GM19463 (cell line): ENCODE measurements at regions not wholly inside any gene's neighbourhood (a gene's known extent, or its start where the extent isn't known, plus 50 kb on each side); places are given as distances from the start of the nearest gene placed in this dataset.
"Not testable (repeated sequence)": the region's sequence is repeated elsewhere in the genome, so short reads cannot be mapped to it uniquely, and the experiment has no call there.

Source experiments
- ATAC-seq: cut with Tn5 transposase; IDR thresholded peaks from one replicate; pipeline ENCODE4 v1.9.1; 2021; ENCODE audit warnings: mild to moderate bottlenecking, moderate library complexity; ENCODE audit not compliant: unreplicated experiment

DNA sequence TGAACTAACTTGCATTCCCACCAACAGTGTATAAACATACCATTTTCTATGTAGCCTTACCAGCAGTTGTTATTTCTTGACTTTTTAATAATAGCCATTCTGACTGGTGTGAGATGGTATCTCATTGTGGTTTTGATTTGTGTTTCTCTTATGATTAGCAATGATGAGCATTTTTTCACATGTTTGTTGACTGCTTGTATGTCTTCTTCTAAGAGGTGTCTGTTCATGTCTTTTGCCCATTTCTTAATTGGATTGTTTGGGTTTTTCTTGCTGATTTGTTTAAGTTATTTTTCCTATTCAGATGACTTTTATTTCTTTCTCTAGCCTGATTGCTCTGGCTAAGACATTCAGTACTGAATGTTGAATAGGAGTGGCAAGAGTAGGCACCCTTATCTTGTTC, 230.3 kb downstream of the DAD1 start:
- no peak for ATAC-seq

DNA sequence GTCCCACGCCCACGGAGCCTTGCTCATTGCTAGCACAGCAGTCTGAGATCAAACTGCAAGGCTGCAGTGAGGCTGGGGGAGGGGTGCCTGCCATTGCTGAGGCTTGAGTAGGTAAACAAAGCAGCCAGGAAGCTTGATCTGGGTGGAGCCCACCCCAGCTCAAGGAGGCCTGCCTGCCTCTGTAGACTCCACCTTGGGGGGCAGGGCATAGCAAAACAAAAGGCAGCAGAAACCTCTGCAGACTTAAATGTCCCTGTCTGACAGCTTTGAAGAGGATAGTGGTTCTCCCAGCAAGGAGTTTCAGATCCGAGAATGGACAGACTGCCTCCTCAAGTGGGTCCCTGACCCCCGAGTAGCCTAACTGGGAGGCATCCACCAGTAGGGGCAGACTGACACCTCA, 239.7 kb downstream of the DAD1 start:
- ATAC-seq, result not testable (repeated sequence)

DNA sequence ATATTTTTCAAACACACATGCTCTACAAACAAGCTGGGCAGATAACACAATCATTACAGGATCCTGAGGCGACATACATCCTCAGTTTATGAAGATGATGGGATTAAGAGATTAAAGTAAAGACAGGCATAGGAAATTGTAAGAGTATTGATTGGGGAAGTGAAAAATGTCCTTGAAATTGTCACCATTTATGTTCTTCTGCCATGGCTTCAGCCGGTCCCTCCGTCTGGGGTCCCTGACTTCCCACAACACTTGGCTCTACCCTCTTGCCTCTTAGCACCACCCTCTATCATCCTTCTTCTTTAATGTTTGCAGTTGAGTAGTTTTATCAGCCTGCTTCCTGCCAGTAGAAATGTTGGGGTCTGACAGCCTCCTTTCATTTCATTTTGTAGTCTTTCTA, 244.4 kb downstream of the DAD1 start:
- no peak for ATAC-seq

DNA sequence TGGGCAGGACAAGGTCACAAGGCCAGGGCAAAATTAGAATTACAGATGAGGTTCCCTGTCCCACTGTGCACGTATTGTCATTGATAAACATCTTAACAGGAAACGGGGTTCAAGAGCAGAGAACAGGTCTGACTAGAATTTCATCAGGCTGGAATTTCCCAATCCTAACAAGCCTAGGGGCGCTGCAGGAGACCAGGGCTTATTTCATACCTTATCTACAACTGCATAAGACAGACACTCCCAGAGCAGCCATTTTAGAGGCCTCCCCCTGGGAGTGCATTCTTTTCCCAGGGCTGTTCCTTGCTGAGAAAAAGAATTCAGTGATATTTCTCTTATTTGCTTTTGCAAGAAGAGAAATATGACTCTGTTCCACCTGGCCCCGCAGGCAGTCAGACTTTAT, 244.8 kb downstream of the DAD1 start:
- ATAC-seq, result not testable (repeated sequence)

DNA sequence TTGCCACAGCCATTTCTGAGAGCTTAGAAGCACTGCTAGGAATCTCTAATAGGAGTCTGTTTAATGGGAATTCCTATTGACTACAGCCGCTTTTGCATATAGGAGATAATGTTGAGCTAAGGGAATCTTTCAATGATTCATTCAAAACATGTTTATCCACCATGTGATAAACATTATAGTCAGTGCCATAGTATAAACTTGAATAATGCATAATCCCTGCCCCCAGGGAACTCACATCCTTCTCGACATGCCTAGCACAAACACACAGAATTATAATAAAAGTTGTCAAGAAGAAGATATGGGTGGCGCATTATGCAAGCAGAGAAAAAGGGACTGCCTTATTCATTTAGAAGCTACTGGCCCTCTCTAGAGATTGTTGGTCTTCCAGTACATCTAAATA, 248.0 kb downstream of the DAD1 start:
- no peak for ATAC-seq

DNA sequence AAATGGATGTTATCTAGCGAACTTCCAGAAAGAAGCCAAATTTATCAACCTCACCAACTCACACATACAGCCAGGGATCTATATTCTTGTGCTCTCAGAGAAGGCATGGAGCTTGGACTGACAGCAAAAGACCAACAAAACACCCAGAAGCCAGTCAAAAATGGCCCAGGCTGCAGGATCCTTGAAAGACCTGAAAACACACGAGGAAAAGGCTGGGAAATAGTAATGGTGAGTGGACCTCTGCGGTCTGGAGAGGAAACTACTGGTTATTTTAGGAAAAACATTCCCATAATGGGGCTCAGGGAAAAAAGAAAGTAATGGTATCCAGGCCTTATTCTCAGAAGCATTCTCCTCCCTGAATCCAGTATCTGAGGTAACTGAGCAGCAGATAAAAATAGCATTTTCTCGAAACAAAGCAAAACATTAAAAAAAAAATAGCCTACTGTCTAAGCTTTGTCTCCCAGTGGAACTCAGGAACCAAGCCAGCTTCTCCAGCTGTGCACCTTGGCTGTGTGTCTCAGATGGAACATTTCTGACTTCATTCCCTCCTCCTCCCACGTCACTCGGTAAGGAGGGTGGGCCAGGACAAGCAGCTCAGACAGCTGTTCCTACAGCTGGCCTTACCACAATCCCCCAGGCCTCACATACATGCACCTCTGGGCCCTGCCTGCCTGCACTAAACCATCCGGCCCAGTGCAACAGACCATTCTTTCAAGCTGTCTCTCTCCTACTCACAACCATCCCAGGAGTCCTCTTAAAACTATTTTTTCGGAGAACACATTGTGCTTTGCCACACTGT, 249.9 kb downstream of the DAD1 start:
- no peak for ATAC-seq

DNA sequence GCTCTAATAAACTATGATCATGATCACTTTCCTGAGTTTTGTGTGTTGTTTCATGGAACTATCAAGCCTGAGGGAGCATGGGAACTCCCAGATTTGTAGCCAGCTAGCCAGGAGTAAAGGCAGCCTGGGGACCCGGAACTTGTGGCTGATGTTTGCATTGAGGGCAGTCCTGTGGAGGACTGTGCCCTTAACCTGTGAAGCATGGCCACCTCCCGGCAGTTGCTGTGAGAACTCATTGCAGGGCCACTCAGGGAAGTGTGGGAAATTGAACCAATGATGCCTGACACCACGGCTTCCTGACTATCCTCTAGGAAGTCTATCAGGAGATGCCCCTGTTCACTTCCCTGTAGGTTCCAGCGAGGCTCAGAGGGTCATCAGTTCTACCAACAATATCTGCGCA, 250.6 kb downstream of the DAD1 start:
- ATAC-seq, result no peak

DNA sequence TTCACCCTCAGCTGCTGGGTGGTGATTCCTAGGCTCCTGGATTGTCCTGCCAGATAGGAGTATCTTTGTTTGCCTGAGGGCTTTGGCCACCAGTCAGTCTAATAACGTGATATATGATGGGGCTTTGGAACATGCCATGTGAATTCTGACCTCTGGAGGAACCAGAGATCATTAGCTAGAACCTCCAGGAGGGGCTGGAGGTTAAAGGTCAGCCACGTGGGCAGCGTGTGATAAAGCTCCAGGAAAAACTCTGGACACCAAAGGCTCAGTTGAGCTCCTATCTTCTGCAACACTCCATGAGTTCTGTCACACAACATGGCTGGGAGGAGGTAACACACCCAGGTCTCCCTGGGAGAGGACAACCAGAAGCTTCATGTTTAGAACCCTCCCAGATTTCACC, 251.1 kb downstream of the DAD1 start:
- ATAC-seq, result no peak

DNA sequence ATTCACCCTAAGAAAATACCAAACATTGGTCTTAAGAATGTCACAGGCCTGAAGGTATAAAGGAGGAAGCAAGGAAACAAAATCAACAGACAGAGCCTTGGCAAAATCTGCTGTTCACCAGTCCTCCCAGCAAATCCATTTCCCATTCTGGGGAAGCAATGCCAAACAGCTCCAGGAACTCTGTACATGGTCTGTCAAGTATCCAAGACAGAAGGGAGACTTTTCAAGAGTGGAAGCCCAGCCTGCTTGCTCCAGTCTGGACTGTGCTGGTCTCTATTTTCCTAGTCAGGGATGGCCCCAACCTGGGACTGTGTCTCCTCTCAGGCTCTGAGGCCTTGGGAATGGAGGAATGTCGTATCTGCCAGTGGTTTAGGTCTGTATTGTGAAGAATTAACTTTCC, 251.5 kb downstream of the DAD1 start:
- no peak for ATAC-seq

DNA sequence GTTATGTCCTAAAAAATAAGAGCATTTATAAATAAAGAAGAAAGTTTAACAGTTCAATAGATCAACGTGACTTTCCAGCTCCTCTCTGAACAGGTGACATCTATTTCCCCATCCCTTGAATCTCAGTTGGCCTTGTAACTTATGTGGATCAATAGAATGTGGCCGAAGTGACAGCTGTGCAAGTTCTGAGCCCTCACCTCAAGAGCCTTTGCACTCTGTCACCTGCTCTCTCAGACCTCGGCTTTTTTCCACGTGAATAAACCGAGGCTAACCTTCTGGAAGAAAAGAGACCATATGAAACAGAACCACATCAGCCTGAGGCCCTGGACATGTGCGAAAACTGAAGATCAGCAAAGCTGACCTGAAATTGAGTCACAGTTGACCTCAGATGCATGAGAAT, 253.0 kb downstream of the DAD1 start:
- no peak for ATAC-seq

DNA sequence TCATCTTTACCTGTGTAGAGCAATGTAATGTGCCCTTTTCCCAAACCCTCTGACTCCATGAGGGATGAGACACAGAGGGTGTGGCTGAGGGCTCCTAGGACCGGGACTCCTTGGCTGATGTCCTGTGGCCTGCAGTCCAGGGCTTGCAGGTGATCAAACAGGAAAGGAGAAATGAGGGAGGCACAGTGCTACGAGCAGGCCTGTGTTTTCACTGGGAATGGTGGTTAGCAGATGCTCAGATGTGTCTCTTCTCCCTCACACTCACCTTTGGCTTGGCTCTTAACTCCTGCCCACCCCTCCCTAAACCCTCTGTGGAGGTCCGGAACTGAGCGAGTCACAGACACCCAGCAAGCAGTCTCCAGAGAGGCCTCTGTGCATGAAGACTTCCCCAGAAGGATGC, 254.4 kb downstream of the DAD1 start:
- ATAC-seq, result no peak

DNA sequence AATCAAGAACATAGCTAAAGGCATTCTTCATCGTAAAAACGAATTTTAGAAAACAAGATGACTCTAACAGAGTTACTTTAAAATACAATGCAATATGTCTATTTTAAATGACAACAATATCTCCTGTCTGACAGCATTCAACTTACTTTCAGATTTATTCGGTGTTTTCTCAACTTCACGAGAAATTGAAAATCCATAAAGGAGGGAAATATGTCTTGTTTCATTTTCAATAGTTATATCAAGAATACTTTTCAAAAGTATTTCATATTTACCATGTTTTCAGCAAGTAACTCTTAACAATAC, 254.8 kb downstream of the DAD1 start:
- no peak for ATAC-seq

DNA sequence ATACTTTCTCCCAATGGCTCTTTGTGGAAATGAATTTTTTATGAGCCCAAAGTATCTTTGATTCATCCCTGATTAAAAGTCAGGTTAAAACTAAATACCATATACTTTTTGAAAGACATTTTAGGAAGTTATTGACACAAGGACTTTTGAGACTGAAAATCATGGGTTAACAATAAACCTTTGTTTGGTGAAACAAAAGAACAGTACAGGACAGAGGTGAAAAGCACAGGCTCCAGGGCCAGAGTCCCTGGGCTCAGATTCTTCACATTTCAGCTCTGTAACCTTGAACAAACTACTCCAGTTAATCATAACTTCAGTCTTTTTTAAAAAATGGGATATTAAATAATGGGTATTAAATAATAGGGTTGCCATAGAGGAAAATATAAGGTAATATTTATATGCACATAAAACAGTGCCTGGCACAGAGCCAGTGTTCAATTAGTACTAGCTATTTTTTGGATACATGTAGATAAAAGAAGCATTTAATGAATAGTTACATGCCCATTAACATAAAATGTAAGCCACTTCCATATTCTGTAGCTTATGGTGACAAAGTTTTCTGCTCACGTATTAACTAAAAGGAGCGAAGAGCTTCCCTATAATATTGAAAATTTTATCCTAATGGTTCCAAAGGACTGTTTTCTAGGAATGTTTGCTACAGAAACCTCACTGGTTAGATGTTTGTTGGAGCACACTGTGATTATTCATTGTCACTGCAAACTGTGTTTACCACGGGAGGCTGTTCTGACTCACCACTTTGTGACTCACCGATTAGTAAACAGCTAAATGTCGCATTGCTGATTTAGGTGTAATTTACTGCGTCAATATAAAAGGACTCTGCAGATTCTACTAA, 255.4 kb downstream of the DAD1 start:
- ATAC-seq, result peak; percentile 47

DNA sequence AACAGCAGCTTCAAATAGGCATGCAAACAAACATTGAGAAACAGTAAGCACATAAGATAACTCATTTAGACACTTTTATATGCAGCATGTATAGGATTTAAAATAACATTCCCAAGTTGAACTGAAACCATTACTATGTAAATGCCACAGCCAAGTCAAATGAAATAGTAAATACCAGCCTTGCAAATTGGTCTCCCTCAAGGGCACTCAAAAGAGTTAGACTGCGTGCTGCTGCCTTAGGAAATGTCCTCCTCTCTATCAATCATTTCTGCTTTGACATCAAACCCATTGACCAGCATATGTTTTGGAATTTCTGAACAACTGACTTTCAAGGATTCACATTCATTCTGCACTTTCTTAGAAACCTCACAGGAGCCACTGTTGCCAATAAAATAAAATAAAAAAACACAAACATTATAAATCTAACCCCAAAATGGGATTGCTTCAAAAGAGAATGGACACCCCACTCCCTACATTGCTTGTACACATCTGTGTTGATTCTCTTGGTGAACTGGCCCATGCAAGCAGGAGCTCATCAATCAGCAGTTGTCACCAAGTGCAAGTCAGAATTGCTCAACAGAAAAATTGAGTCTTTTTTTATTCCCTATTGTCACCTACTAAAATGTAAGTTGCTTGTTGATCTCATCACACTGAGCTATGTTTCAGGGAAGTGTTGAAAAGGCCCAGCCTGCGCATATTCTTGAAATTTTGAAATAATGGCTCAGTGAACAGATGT, 256.2 kb downstream of the DAD1 start:
- ATAC-seq, result no peak

DNA sequence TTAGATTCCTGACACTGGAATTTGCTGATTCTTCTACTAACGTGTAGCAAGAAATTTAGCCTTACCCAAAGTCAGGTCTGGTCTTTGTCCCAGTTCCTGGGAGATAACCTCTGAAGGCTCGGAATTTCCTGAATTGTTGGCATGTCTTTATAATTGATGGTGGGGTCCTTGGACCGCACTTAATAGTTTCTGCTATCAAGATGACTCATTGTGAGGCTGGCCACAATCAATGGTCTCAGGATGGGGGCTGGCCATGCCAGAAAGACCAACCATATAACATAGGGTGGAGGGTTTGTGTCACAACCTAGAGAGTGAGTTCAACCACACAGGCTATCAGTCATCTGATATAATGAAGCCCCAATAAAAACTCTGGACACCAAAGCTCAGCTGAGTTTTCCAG, 259.7 kb downstream of the DAD1 start:
- no peak for ATAC-seq

DNA sequence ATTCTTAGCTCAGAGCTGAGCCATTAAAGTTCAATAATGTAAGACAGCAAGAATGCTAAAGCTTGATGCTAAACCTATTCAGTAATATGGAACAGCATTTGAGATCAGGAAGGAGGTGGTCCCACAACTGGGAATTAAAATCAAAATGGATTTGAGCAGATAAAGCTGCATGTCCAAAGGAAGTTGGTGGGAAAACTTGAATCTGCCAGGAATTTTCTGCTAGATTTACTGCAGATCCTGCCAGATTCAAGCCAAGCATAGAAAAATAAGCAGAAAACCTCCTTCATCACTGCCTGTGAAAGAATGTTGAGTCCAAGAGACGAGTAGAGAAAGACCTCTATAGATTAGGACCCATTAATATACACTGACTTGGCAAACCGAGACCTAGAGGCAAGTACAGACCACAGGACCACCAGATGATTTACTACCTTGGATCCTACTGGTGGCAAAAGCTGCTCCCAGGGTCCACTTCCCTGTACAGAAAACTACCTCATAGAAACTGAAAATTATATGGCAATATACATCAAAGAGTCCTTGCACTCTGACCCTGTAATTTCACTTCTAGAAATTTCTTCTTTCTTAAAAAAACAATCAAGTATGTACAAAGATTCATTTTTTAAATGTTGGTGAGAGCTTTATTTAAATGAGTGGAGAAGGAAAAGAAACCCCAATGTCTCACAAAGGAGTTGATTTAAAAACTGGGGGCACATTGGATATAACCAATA, 263.2 kb downstream of the DAD1 start:
- no peak for ATAC-seq

DNA sequence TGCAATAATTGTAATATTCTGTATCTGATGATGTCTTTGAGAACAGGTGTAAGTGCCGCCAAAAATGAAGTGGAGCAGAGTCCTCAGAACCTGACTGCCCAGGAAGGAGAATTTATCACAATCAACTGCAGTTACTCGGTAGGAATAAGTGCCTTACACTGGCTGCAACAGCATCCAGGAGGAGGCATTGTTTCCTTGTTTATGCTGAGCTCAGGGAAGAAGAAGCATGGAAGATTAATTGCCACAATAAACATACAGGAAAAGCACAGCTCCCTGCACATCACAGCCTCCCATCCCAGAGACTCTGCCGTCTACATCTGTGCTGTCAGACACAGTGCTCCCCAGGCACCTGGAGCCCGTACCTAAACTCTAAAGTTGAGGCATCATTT, 268.7 kb downstream of the DAD1 start:
- ATAC-seq, result no peak

DNA sequence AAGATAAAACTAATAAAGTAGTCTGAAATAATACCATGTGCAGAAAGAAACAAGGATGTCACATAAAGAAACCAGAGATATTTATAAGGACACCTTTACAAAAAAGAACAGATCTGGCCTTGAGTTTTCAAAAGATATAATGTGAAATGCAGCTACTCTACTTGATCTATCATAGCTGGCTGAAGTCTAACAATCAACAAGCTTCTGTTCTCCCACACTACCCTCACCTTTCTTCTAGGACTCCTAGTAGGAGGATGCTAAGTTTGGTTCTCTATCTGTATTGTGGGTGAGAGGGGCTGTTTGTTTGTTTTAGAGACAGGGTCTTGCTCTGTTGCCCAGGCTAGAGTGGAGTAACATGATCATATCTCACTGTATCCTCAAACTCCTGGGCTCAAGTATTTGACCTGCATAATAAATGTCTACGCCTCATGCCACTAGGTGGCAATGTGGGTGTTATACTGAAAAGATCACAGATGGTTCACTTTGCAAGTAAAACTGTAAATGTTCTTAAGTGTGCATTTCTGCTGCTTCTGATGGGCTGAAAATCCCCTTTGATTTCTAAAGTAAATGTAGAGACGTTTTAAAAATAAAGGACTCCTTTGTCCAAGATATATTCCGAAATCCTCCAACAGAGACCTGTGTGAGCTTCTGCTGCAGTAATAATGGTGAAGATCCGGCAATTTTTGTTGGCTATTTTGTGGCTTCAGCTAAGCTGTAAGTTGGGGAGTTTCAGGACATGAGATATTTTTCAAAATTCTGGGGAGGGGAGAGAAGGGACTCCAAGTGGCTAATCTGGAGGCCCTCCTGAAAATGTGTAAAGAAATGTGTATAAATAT, 269.3 kb downstream of the DAD1 start:
- peak; percentile 60 for ATAC-seq

DNA sequence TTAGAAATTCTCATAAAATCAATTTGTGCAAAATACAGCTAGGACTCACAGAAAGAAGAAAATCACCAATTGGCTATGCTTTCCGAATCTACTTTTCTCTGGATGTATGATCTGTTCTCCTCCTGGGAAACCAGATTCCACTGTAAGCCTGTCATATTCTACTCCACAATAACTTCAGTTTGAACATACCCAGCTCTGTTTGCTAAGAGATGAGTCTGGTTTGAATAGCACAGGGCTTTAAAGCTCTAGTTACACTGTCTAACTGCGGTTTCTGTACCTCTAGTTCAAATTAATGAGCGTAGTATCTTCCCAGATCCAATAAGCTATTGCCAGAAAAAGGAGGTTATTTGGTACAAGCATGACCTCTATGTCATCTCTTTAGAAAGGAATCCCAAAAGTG, 270.1 kb downstream of the DAD1 start:
- no peak for ATAC-seq

DNA sequence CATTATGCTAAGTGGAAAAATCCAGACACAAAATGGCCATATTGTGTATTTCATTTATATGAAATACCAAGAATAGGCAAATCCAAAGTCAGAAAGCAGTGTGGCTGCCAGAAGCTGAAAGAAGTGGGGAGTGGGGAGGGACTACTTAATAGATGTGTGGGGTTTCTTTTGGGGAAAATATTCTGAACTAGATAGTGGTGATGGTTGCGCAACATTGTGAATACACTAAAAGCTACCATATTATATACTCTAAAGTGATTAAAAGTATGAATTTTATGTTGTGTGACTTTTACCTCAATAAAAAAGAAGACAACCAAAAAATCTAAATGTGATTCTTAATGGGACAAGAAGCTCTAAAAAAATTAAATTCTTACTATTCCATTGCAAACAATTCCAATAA, 272.6 kb downstream of the DAD1 start:
- no peak for ATAC-seq
